Mesenteric fat pad (tissue), 1 donor: ENCODE measurements at regions not wholly inside any gene's neighbourhood (a gene's known extent, or its start where the extent isn't known, plus 50 kb on each side); places are given as distances from the start of the nearest gene placed in this dataset.

Experiments used
- DNase-seq: peaks from one replicate; pipeline ENCODE4 v3.0.0-alpha.2; 2020; ENCODE audit warnings: low spot score
- donor health status: DM: yes; HTN: yes; CAD: no.

DNA sequence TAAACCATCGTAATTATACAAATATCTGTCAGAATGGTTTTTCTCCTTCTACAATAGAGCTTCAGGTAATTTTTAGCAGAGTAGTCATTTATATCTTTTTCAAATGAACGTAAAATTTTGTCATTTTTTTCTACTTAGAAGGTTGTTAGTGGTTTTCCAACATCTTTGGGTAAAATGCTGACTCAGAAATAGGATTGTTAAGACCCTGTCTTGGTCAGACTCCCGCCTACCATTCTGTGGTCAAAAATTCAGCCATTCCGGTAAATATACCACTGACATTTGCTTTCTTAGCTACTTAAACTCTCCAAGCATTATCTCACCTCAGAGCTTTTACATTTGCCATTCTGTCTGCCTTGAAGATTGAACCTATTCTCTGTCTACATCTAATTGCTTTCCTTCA is 154.1 kb upstream of the CDH19 start:
- no peak for DNase-seq

DNA sequence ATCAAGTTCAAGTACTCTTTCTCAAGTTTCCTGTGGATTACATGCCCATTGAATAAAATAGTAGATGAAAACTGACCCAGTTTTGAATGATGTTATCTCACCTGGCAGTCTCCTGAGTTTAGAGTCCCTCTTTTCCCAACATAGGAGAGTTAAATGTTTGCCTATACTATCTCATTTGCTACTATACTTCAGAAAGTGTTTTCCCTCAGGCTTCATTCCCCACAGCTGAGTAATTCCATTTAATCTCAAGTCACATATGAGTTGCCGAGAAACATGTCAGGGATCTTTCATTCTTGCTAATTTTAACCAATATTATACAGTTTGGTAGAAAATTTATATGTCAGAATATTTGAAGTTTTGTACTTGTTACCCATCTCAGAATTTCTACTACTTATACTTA is 150.4 kb upstream of the CDH19 start:
- no peak for DNase-seq

DNA sequence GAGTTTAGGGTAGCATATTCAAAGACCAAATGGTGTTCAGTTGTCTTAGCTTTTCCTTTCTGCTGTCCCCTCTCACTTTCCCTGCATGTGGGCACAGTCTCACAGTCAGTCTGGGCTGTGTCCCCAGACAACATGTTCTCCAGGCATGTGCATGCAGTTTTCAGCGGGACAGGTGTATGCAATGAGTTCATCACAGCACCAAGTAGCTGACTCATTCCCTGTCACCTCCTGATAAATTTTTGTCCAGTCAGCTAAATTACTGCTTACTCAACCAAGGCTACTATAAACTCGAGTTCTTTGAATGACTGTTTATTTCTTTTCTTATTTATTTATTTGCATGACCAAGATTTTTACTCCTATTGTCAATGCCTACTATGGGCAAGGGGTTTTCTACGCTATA is 148.8 kb upstream of the CDH19 start:
- DNase-seq = no peak

DNA sequence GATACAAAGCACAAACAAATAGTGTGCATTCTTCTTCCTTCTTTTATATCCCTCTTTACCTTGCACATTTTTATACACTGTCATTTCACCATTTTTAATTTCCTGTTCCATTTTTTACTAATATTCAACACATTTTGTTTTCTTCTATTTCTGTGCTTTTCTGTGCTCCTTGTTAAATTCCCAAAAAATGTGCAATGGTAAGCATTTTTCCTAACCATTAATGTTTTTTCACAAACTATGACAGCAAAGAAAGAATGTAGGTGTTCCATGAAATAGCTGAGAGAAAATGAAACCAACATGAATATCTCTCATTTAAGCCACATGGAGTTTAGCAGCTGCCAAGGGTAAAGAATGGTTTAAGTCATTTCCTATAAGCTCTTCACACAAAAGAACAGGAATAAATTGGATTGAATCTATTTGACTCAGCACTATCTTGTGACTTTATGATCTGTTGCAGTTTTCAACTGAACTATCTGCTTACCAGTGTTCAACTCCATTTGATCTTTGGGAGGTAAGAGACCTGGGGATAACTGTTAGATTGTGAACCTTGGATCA is 145.7 kb upstream of the CDH19 start:
- DNase-seq = no peak

DNA sequence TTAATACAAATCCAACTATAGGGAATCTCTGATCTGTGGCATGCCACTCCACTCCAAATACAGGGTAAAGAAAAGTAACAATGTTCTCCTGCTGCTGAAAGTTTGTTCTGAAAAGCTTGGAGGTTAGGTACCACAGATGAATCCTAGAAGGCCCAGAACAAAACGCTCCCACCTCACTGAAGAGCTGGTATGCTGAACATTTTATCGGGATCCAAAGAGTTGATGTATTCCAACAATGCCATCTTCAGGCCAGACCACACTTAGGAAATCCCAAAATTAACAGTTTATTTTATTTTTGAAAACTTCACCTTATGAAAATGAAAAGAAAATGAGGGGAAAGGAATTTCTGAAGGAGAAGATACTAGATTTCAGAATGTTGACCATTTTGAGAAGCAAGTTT is 145.1 kb upstream of the CDH19 start:
- DNase-seq = no peak

DNA sequence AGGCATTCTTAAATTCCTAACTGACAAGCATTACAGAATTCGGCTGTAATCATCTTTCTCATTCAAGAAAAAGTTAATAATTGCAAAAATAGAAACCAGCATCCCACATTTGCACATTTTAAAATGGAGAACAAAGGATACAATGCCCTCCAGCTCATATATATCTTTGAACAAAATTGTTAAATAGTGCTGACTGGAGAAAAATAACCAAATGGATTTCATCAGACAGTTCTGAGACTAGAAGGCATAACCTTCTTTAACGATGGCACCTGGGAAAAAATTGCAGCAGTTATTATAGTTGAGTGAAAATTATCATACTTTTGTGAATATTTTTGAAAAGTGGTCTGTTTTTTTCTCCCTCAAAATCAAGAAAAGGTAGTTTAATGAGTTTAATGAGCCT is 138.9 kb upstream of the CDH19 start:
- DNase-seq = no peak

DNA sequence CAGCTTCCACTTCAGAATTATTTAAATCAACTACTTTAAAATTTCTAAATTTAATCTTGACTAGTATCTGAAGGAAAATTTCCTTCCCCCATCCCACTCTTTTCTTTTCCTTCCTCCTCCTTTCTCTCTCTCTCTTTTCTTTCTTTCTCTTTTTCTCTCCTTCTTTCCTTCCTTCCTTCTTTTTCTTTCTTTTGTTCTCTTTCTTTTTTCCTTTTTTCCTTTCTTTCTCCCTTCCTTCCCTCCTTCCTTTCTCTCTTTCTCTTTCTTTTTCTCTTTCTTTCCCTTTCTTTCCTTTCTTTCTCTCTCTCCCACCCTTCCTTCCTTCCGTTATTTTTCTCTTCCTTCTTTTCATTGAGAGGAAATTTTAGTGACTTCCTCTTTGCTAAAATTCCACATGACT is 132.0 kb upstream of the CDH19 start:
- no peak for DNase-seq

DNA sequence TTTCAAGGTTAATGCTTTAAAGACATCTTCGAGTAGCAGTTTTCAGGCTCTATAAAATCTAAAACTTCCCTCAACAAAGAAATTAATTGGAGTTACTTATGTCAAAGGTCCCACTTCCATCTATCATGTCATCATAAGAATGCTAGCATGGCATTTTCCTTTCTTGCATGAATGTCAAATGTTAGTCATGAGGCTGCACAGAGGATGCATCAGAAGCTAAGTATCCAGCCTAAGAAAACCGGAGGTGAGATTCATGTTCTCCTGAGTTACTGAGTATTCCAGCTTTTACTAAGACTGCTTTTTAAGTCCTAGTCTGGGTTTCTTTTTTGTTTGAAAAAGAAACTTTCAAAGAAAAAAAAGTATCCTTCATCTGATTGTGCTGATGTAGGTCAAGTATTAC is 130.6 kb upstream of the CDH19 start:
- DNase-seq = no peak

DNA sequence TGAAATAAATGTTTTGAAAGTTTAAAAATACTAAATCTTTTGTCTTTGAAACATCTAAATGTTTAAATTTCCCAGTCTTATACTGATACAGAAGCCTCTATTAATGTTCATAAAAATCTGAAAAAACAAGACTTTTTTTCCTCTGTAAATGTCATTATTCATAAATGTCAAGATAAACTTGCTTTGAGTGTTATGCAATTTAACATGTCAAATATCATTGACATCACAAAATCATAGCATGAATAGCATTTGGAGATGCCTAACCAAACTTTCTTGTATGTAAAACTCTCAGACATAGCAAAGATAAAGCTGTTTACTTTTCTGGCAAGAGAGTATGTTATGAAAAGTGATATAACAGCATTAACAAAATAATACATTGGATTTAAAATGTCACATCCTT is 128.0 kb upstream of the CDH19 start:
- DNase-seq = no peak

DNA sequence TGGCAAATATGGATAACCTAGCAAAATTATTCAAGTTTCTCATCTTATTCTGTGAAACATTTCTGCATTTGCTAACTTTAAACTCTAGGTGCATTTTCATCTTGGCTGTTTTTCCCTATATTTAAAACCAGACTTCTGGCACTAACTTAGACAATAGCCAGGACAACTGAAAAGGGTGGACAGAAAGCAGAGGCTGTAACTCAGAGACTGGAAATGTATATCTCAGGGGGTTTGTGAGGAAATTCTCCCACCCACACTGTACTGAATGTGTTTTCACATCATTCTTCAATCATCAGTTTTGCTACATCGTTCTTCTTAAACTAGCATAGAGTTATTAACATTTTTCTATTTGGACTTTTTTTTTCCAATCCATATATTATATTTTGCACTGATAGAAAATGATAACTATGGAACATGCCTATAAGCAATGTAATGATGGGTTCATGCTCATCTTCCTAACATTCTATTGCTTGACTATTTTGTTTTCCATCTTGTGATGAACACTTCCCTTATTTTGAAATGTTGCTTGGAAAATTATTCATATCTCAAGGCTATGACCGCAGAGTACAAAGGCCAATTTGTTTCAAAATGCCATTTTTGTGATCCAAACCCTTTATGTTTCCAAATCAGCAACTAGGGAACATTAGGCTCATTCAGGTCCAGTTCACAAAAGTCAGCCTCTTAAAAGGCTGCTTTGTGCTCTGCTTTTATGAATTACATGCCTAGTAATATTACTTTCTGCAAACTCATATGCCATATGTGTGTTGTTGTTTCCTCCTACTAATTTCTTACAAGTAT is 125.8 kb upstream of the CDH19 start:
- DNase-seq = no peak

DNA sequence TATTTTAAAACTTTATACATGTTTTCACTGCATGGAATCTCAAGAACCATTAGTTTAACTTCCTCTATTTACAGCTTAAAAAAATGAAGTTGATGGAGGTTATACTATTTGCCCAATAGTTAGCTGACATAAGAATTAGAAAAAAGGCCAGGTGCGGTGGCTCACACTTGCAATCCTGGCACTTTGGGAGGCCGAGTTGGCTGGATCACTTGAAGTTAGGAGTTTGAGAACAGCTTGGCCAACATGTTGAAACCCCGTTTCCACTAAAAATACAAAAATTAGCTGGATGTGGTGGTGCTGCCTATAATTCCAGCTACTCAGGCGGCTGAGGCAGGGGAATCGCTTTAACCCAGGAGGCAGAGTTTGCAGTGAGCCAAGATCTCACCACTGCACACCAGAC is 125.1 kb upstream of the CDH19 start:
- DNase-seq = no peak

DNA sequence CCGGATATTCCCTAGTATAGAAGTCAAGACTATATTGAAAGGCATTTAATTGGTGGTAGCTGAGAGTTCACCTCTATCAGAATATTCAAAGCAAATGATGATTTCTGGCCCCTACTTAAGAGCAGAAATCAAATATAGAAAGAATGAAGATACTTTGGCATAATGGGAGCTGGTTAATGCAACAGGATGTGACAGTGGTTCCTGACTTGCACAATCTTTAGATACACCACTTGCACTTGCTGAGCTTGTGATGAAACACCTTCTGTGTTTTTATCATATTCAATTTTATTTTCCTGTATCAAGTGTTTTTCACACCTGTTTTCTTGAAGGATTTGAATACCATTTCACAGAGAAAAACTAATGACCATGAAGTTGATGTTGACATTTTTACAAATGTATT is 124.1 kb upstream of the CDH19 start:
- DNase-seq = no peak

DNA sequence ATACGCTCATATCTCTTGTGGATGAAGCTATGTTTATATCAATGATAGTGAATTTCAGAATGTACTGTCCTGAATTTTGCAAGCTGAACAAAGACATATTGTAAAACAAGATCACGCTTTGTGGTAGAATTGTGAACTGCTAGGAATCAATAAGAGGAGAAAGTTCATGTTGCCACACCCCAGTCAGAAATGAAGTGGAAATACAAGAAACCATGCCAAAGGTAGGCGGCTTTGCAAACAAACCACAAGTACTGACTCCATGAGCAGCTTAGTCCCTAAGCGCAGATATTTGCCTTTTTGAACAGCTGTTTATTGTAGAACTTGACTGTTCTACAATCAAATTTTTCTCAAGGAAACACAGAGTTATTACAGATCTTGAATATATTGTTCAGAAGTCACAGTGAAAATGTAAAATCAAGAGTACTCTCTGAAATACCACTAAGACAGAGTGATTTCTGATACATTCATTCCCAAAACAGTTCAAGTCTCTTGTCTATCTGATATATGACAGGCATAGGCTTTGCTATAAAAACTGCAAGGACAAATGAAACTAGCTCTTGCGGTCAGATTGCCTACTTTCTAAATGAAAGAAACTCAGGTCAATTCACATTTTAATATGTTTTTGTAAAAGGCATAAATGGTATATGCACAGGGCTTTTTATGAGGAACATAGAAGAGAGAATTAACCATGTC is 120.9 kb upstream of the CDH19 start:
- DNase-seq = no peak

DNA sequence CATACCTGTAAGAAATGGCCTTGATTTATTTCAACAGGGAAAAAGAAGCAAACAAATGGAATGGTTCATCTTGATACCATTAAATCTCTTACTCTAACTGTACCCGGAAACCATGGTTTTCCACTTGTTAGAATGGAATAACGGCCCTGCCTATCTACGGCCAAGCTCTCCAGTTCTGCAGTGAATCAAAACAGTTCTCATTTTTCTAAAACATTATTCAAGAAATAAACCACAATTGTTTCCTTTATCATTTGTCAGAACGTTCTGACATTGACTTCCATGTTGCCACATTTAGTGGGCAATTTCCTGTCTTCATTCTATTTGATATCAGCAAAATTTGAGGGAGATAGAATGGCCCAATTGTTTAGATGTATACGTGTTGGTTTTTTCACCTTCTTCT is 118.8 kb upstream of the CDH19 start:
- DNase-seq = no peak

DNA sequence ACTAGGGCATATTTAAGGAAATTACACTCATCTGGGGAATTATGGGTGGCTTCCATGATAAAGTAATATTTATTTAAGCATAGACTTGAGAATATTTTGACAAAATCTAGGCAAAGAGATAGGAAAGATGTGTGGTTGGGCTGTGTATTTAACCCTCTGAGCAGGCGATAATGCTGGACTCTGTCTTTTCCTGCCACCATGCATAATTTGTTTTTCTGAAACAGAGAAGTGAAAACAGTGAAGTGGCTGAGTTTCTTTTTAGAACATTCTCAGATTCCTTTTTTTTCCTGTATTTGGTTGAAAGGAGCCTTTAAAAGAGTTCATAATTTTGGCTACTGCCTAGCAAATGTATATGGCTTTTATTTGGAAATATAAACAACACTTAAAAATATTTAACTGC is 104.8 kb upstream of the CDH19 start:
- no peak for DNase-seq

DNA sequence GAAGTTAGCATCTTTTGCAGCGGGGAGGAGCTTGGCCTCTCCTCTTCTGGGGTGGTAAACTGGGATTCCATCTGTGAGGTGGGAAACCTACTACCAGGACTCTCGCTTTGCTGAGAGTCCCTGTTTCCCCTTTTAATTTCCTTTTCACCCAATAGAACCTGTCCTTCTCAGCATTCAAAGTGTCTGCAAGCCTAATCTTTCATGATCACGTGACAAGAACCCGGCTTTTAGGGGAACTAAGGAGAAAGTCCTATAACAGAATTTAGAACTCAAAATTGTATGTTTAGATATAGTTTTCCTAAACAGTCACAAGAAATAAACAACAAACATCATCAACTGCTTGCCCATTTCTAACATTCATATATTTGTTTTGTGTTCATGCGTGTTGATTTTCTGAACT is 103.6 kb upstream of the CDH19 start:
- no peak for DNase-seq

DNA sequence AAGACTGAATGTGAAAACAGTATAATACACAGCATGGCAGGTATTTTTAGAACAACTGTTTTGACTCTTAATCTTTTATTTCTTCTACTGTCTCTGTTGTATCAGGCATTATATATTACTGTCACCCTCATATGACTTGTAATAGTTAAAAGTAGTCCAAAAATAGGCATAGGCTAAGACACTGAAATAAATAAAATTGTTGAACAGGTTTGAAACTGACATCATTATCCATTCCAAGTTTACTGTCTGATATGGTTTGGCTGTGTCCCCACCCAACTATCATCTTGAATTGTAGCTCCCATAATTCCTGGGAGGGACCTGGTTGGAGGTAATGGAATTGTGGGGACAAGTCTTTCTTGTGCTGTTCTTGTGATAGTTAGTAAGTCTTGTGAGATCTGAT is 91.4 kb upstream of the CDH19 start:
- no peak for DNase-seq

DNA sequence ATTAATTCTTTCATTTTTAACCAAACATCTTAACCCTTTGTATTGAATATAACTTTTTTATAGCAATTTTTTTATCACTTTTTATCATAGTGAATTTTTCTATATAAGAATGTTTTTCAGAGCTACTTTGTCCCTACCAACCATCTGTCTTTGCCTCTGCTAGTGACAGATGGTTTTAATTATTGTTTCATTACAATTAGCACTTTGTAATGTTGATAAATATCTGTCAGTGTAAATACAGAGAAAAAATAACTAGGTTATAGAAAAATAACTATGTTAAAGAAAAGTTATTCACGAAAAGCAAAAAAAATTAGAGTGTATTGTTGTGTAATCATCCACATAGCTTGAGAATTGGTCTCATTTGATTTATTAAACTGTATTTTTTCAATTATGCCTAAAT is 91.0 kb upstream of the CDH19 start:
- no peak for DNase-seq

DNA sequence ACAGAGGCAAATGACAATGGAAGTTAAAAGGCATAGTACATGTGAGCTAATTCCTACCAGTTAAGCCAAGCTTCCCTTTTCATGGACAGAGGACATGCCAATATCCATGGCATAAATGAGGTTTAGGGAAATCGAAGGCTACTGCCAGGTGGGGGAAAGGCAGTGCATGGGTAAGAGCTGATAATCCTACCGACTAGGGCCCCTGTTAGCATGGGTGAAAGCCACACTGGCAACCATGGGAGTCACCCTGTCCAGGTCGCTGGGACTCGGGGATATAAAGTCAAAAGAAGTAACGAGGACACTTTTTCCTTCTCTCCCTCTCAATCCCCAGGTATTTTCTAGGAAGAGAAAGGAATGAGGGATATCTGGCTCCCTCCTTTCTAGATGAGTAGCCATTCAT is 83.7 kb upstream of the CDH19 start:
- no peak for DNase-seq

DNA sequence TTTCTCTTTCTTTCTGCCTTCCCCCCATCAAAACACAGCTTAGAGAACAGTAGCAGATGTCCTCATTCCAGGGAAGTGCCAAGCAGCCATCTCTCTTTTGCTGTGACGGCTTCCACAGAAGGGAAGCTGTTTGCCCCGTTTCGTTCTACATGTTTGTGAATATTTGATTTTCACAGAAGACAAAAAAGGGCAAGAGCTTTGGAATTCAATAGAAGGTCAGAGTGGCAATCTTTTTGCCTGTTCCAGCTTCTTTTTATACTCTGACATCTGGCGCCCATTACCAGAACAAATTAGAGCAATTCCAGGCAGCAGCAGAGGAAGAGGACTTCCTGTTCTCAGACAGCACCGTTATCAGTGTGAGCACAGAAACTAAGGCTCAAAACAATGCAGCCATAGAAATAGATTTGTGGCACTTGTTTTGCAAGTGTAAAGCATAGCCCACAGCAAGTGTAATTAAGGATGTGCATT is 79.0 kb upstream of the CDH19 start:
- no peak for DNase-seq

DNA sequence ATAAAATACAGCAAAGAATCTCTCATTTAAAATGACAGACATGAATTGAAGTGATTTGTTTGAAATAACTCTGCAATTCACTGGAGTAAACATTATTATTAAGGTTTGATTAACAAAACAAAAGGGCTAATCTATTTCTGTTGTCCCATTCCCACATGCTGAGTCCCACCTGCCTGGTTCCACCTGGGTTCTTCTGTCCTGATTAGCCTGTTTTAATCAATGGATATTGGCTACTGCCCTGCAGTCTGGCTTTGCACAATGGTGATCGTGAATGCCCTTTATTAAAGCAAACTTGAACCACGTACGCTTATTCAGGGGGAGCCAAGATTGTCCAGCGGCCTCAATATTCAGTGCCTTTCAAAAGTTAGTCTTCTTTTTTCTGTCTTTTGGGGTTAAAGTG is 72.8 kb upstream of the CDH19 start:
- no peak for DNase-seq

DNA sequence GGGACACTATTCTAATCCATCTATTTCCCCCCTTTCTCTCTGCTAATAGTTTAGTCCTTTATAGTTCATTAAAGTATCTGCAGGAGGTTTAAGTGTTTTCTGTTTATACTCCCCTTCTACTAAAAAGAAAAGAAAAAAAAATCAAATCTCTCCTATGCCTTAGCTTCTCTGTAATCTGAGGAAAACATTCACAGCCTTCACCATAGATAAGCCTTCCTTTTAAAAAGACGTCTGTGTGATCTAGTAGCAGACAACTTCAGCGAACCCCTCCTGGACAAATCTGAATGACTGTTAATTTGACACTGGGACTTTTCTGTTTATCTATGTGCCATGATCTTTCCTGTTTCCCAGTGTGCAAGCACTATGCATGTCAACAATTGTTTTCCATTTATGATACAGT is 70.4 kb upstream of the CDH19 start:
- DNase-seq = no peak

DNA sequence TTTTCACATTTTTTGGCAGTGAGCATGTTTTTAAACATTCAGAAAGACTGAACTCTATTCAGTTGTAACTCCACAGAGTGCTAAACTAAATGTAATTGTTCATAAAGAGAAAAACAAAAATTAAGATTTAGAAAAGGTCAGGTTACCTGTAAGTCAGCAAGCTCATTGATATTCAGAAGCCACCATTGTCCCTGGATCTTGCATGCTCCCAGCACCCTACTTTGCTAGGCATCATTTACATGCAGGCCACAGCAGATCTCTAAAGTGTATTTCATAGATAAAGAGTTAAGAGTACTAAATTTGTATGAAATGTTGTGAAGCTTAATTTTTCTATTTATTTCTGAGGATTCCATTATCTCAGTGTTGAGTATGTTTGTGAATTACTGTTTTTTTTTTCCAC is 64.8 kb upstream of the CDH19 start:
- DNase-seq = no peak
